ENCODE measurements at regions not wholly inside any gene's neighbourhood (a gene's known extent, or its start where the extent isn't known, plus 50 kb on each side); places are given as distances from the start of the nearest gene placed in this dataset.

DNA sequence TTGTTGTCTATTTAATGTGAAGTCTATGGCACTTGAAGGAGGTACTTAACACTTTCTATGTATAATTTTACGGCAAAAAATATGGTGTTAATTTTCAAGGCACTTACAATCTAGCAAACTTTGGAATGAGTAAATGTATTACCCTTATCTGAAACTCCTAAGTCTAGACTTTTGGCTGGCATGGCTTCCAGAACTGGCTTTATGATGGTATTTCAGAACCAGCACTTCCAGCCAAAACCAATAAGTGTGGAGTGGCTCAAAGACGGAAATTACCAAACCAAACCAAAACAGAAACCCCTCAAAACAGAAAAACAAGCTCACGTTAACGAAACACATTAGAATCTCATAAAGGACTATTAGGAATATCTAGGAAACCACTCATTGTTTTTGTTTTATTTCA is 205.6 kb upstream of the HAND2 start:
- Histone ChIP-seq H3K27me3 (ENCODE audit: insufficient read depth, poor library complexity, severe bottlenecking) (no peaks in the 10 kb centered on the region), H3K4me3 (replicated peaks; ENCODE audit: insufficient read depth, low read length) (no peak overlapping the region), H3K27ac (replicated peaks) (no peak overlapping the region)
- no peak for DNase-seq (ENCODE audit: low read depth in 1 of 2, low spot score in 1 of 2)
- TF ChIP-seq GABPA (IDR thresholded peaks at IDR 0.05; ENCODE audit: low read depth) (no peak), POLR2AphosphoS5 (IDR thresholded peaks at IDR 0.05; ENCODE audit: low read depth) (no peak), REST (IDR thresholded peaks at IDR 0.05; ENCODE audit: insufficient replicate concordance, low read depth) (no peak), SPI1 (IDR thresholded peaks at IDR 0.05; ENCODE audit: borderline replicate concordance, low read depth) (no peak)
- TF ChIP-seq, protein P1, sequence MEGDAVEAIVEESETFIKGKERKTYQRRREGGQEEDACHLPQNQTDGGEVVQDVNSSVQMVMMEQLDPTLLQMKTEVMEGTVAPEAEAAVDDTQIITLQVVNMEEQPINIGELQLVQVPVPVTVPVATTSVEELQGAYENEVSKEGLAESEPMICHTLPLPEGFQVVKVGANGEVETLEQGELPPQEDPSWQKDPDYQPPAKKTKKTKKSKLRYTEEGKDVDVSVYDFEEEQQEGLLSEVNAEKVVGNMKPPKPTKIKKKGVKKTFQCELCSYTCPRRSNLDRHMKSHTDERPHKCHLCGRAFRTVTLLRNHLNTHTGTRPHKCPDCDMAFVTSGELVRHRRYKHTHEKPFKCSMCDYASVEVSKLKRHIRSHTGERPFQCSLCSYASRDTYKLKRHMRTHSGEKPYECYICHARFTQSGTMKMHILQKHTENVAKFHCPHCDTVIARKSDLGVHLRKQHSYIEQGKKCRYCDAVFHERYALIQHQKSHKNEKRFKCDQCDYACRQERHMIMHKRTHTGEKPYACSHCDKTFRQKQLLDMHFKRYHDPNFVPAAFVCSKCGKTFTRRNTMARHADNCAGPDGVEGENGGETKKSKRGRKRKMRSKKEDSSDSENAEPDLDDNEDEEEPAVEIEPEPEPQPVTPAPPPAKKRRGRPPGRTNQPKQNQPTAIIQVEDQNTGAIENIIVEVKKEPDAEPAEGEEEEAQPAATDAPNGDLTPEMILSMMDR (IDR thresholded peaks at IDR 0.05; ENCODE audit: insufficient read depth, low read length), result no peak

DNA sequence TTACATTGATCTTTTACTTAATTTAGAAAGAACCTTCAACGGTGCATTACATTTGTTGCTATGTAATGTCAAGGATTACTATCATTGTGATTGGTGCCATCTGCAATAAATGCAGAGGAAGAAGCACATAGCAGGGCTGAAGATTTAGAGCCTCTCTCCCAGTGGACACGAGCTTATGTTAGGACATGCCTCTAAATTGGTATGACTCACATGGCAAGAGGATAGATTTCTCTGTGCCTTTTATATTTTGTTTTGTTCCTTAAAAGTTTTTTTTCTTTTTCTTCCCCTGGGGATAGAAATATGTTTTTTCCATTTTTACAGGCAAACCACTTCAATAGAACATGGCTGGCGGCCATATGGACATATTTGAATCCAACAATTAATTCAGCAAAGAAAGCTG is 205.0 kb upstream of the HAND2 start:
- Histone ChIP-seq H3K27me3 (ENCODE audit: insufficient read depth, poor library complexity, severe bottlenecking) (no peaks in the 10 kb centered on the region), H3K4me3 (replicated peaks; ENCODE audit: insufficient read depth, low read length) (no peak overlapping the region), H3K27ac (replicated peaks) (no peak overlapping the region)
- DNase-seq (ENCODE audit: low read depth in 1 of 2, low spot score in 1 of 2), result no peak
- no peak for TF ChIP-seq POLR2AphosphoS5 (IDR thresholded peaks at IDR 0.05; ENCODE audit: low read depth)
- no peak for TF ChIP-seq REST (IDR thresholded peaks at IDR 0.05; ENCODE audit: insufficient replicate concordance, low read depth)
- TF ChIP-seq GABPA (IDR thresholded peaks at IDR 0.05; ENCODE audit: low read depth), result no peak
- TF ChIP-seq, protein P1 (IDR thresholded peaks at IDR 0.05; ENCODE audit: insufficient read depth, low read length), result no peak
- no peak for TF ChIP-seq SPI1 (IDR thresholded peaks at IDR 0.05; ENCODE audit: borderline replicate concordance, low read depth)

DNA sequence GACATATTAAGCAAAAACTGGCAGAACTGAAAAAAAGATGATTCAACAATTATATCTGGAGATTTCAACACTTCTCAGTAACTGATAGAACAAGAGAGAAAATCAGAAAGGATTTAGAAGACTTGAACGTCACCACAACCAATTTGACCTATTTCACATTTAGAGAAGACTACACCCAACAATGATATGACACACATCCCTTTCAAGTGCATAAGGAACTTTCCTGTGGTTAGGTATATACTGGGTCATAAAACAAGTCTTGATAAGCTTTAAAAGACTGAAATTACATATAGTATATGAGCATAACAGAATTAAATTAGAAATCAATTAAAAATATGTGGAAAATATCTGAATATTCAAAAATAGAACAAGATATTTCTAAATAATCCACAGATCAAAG is 201.2 kb upstream of the HAND2 start:
- TF ChIP-seq SPI1 (IDR thresholded peaks at IDR 0.05; ENCODE audit: borderline replicate concordance, low read depth) (no peak), REST (IDR thresholded peaks at IDR 0.05; ENCODE audit: insufficient replicate concordance, low read depth) (no peak), POLR2AphosphoS5 (IDR thresholded peaks at IDR 0.05; ENCODE audit: low read depth) (no peak), GABPA (IDR thresholded peaks at IDR 0.05; ENCODE audit: low read depth) (no peak)
- TF ChIP-seq, protein P1 (IDR thresholded peaks at IDR 0.05; ENCODE audit: insufficient read depth, low read length), result no peak
- no peak for DNase-seq (ENCODE audit: low read depth in 1 of 2, low spot score in 1 of 2)
- Histone ChIP-seq H3K4me3 (replicated peaks; ENCODE audit: insufficient read depth, low read length) (no peak overlapping the region), H3K27ac (replicated peaks) (no peak overlapping the region), H3K27me3 (ENCODE audit: insufficient read depth, poor library complexity, severe bottlenecking) (no peaks in the 10 kb centered on the region)

Measured in HL-60 (cell line).